DND-41 (cell line): ENCODE measurements at regions not wholly inside any gene's neighbourhood (a gene's known extent, or its start where the extent isn't known, plus 50 kb on each side); places are given as distances from the start of the nearest gene placed in this dataset.

Source experiments
- ATAC-seq: fragments of 200-7000 bp; cut with Tn5 transposase; 3 replicates; pipeline ENCODE4 v1.9.1; 2021; ENCODE audit warnings: low read depth; ENCODE audit not compliant: insufficient read depth
- DNase-seq: peaks from one replicate; pipeline ENCODE4 v3.0.0-alpha.2; 2020
- H2AFZ ChIP-seq: 2 replicates; pipeline ENCODE4 v1.6.0; 2012; ENCODE audit warnings: low read depth, low read length
- H3K27ac ChIP-seq: 2 replicates; pipeline ENCODE4 v1.5.1; 2012; ENCODE audit warnings: low read length, inconsistent platforms
- H3K27me3 ChIP-seq: fragments of 200-600 bp; sonication (generic); 2 replicates; pipeline ENCODE4 v1.6.0; 2012; ENCODE audit warnings: low read length, mild to moderate bottlenecking, inconsistent platforms; ENCODE audit not compliant: insufficient read depth, poor library complexity
- H3K36me3 ChIP-seq: 2 replicates; pipeline ENCODE4 v1.5.1; 2012; ENCODE audit warnings: low read length, inconsistent platforms; ENCODE audit not compliant: insufficient read depth
- H3K4me1 ChIP-seq: 2 replicates; pipeline ENCODE4 v1.5.1; 2012; ENCODE audit warnings: mild to moderate bottlenecking, low read length; ENCODE audit not compliant: insufficient read depth
- H3K4me2 ChIP-seq: 2 replicates; pipeline ENCODE4 v1.6.0; 2012; ENCODE audit warnings: mild to moderate bottlenecking, moderate library complexity, low read length, inconsistent platforms; ENCODE audit not compliant: insufficient read depth
- H3K4me3 ChIP-seq, 2 experiments: fragments of 200-600 bp in 1 of 2; shearing (Covaris generic) in 1 of 2; 2 replicates each; pipeline ENCODE4 v1.5.1; 2012 to 2016; ENCODE audit warnings: inconsistent platforms in 2 of 2, low read length in 2 of 2, mild to moderate bottlenecking in 2 of 2, low read depth in 1 of 2, moderate library complexity in 1 of 2
- H3K79me2 ChIP-seq: 2 replicates; pipeline ENCODE4 v1.6.0; 2012; ENCODE audit warnings: low read length, inconsistent platforms; ENCODE audit not compliant: insufficient read depth
- H3K9ac ChIP-seq: 2 replicates; pipeline ENCODE4 v1.6.0; 2012; ENCODE audit warnings: low read depth, mild to moderate bottlenecking, inconsistent platforms, low read length, moderate library complexity
- H3K9me3 ChIP-seq: 2 replicates; pipeline ENCODE4 v1.5.1; 2012; ENCODE audit warnings: low read length, moderate library complexity, mild to moderate bottlenecking, inconsistent platforms; ENCODE audit not compliant: insufficient read depth, severe bottlenecking
- H4K20me1 ChIP-seq: 2 replicates; pipeline ENCODE4 v1.6.0; 2012; ENCODE audit warnings: low read length; ENCODE audit not compliant: insufficient read depth
- EZH2 ChIP-seq: IDR thresholded peaks from 3 replicates; pipeline ENCODE4 v1.6.1; 2012; ENCODE audit warnings: borderline replicate concordance, low read depth, mild to moderate bottlenecking, moderate library complexity, low read length, inconsistent platforms; ENCODE audit not compliant: severe bottlenecking
- TF ChIP-seq, protein P1 (sequence below): IDR thresholded peaks from 2 replicates; pipeline ENCODE4 v1.5.1; 2012; ENCODE audit warnings: borderline replicate concordance, low read length, moderate library complexity, mild to moderate bottlenecking; ENCODE audit not compliant: poor library complexity, severe bottlenecking; ENCODE audit errors: extremely low read depth

DNA sequence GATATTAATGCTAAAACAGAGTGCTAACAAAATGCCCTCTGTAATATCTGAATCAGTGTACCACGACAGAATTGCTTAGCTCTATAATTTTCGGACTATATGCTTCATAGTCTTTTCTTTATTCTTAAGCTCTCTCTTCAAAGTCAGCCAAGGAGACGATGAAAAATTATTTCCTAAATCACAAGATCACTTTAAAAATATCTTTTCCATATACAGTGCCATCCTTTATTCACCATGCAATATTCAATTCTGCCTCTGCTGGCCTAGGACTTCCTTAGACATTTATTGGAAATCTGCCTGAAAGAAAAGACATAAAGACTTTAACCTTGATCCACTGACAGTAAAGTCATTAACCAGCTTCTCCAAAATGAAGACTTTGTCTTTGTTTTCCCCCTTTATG lies 238.9 kb upstream of the BTG1 start:
- no peaks in the 10 kb centered on the region for H3K27me3 ChIP-seq
- H3K4me3 ChIP-seq, result no peak overlapping the region
- TF ChIP-seq, protein P1, sequence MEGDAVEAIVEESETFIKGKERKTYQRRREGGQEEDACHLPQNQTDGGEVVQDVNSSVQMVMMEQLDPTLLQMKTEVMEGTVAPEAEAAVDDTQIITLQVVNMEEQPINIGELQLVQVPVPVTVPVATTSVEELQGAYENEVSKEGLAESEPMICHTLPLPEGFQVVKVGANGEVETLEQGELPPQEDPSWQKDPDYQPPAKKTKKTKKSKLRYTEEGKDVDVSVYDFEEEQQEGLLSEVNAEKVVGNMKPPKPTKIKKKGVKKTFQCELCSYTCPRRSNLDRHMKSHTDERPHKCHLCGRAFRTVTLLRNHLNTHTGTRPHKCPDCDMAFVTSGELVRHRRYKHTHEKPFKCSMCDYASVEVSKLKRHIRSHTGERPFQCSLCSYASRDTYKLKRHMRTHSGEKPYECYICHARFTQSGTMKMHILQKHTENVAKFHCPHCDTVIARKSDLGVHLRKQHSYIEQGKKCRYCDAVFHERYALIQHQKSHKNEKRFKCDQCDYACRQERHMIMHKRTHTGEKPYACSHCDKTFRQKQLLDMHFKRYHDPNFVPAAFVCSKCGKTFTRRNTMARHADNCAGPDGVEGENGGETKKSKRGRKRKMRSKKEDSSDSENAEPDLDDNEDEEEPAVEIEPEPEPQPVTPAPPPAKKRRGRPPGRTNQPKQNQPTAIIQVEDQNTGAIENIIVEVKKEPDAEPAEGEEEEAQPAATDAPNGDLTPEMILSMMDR, result no peak
- TF ChIP-seq EZH2, result no peak
- H2AFZ ChIP-seq, result no peak overlapping the region
- H3K4me2 ChIP-seq, result no peak overlapping the region
- H3K79me2 ChIP-seq, result no peaks in the 10 kb centered on the region
- no peaks in the 10 kb centered on the region for H3K36me3 ChIP-seq
- ATAC-seq (no peak), DNase-seq (no peak)
- no peak overlapping the region for H3K9ac ChIP-seq
- no peaks in the 10 kb centered on the region for H4K20me1 ChIP-seq
- no peak overlapping the region for H3K27ac ChIP-seq
- H3K9me3 ChIP-seq, result no peaks in the 10 kb centered on the region
- H3K4me1 ChIP-seq, result peaks cover 14% of the 10 kb centered on the region

DNA sequence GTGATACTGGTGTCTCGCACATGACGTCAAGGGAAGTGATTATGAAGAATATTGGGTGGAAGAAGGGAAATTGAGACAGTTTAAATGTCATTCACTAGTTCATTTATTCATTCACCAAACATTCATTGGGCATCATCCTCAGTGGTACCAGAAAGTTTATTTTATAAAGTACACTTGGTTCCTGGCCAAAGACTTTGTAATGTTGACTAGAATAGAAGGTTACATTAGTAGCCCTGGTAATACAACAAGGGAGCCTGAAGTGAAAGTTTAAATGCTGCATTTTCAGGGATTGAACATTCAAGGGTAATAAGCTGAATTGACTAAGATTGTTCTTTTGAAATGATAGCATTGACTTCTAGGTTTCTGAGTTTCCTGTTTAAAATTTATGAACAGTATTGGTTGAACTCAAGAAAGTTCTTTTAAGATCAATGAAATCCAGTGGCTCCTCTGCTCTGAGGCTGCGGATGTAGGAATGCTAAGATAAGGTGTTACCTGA lies 236.8 kb upstream of the BTG1 start:
- no peak overlapping the region for H3K9ac ChIP-seq
- no peak overlapping the region for H3K27ac ChIP-seq
- H3K9me3 ChIP-seq, result no peaks in the 10 kb centered on the region
- H3K79me2 ChIP-seq, result no peaks in the 10 kb centered on the region
- H3K27me3 ChIP-seq, result no peaks in the 10 kb centered on the region
- no peak overlapping the region for H3K4me2 ChIP-seq
- DNase-seq (no peak), ATAC-seq (no peak)
- no peak for TF ChIP-seq EZH2
- TF ChIP-seq, protein P1, result no peak
- H4K20me1 ChIP-seq, result no peaks in the 10 kb centered on the region
- no peaks in the 10 kb centered on the region for H3K36me3 ChIP-seq
- H3K4me3 ChIP-seq, result no peak overlapping the region
- no peak overlapping the region for H2AFZ ChIP-seq
- peaks cover 18% of the 10 kb centered on the region for H3K4me1 ChIP-seq

DNA sequence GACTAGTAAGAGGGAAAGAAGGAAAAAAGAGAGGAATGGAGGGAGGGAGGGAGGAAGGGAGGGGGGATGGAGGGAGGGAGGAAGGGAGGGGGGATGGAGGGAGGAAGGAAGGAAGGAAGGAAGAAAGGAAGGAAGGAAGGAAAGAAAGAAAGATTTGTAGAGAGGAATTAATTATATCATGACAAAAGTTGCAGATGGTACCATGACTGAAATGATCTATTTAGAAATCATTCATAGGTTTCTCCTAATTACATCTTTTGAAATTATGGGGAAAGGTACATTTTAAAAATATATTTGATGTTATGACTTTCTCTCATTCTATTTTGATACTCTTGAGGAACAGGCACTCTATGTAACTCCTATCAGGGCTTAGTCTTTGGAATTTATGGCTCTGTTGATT lies 236.2 kb upstream of the BTG1 start:
- Histone ChIP-seq H3K36me3 (no peaks in the 10 kb centered on the region), H3K79me2 (no peaks in the 10 kb centered on the region), H3K27me3 (no peaks in the 10 kb centered on the region), H3K27ac (no peak overlapping the region), H3K4me2 (no peak overlapping the region), H3K4me1 (peaks cover 13% of the 10 kb centered on the region), H4K20me1 (no peaks in the 10 kb centered on the region), H3K9ac (no peak overlapping the region), H2AFZ (no peak overlapping the region), H3K9me3 (no peaks in the 10 kb centered on the region), H3K4me3 (no peak overlapping the region)
- TF ChIP-seq, protein P1, result no peak
- no peak for TF ChIP-seq EZH2
- DNase-seq (no peak), ATAC-seq (no peak)
